ENCODE measurements at regions not wholly inside any gene's neighbourhood (a gene's known extent, or its start where the extent isn't known, plus 50 kb on each side); places are given as distances from the start of the nearest gene placed in this dataset.

DNA sequence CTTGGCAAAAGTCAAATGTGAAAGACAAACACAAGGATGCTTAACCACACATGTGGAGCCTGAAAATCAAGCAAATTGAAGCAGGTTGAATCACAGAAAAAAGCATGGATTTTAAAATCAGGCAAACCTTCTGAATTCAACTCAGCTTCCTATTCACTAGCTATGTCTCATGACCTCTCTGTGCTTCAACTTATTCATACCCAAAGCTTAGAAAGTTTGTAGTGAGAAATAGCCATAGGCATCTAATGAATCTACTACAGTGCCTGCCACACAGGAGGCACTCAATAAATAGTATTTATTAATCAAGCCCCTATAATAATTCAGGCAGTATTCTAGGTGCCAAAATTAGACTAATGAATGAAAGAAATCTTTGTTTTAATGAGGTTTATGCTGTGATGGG is 112.2 kb upstream of the TNFAIP3 start:
- TF ChIP-seq GATA1 (IDR thresholded peaks at IDR 0.05; ENCODE audit: low read depth, low read length) (no peak), POLR2A (IDR thresholded peaks at IDR 0.05; ENCODE audit: low read length) (no peak)
- no peak for DNase-seq

DNA sequence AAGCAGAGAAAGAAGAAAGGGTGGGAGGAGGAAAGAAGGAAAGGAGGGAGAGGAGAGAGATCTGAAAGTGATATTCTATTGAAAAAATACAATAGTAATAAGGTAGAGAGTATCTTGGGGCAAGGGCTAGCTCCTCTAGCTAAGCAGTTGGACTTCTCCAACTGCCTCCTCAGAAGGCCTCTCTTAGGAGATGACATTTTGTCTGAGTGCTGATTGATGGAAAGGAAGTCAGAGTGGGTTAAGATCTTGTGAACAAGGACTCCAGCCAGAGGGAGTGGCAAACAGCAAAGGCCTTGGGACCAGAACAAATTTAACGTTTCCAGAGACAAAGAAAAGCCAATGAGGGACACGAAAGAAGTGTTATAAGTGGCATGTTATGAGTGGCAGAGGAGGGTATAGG is 111.8 kb upstream of the TNFAIP3 start:
- TF ChIP-seq POLR2A (IDR thresholded peaks at IDR 0.05; ENCODE audit: low read length): no peak
- TF ChIP-seq GATA1 (IDR thresholded peaks at IDR 0.05; ENCODE audit: low read depth, low read length): no peak
- DNase-seq: no peak

DNA sequence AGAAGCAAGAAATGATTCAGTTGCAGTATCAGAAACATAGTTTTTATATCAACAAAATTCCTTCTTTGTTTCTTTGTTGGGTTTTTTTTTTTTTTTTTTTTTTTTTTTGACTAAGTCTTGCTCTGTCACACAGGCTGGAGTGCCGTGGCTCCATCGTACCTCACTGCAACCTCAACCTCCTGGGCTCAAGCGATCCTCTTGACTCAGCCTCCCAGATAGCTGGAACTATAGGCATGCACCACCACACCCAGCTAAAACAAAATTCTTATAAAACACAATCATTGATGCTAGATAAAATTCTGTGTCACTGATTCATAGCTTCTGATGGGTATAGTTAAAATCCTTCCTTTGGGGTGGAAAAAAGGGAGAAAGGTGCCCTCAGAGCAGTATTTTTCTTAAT is 110.3 kb upstream of the TNFAIP3 start:
- TF ChIP-seq GATA1 (IDR thresholded peaks at IDR 0.05; ENCODE audit: low read depth, low read length) (no peak), POLR2A (IDR thresholded peaks at IDR 0.05; ENCODE audit: low read length) (no peak)
- no peak for DNase-seq

DNA sequence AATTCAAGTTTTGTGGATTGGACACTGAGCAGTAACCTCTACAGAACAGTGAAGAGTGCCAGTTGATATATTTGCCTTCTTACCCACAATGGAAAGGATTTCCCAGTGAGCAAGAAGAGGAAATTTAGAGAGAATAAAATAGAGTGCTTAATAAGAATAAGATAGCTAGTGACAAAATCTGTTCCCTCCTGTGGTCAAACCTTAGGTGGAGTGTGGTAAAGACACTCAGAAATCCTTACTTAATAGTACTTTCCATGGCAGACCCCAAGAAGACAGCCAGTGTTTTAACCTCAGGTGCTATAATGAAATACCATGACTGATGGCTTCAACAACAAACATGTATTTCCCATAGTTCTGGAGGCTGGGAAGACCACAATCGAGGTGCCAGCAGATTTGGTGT is 108.4 kb upstream of the TNFAIP3 start:
- no peak for TF ChIP-seq GATA1 (IDR thresholded peaks at IDR 0.05; ENCODE audit: low read depth, low read length)
- no peak for TF ChIP-seq POLR2A (IDR thresholded peaks at IDR 0.05; ENCODE audit: low read length)
- no peak for DNase-seq

DNA sequence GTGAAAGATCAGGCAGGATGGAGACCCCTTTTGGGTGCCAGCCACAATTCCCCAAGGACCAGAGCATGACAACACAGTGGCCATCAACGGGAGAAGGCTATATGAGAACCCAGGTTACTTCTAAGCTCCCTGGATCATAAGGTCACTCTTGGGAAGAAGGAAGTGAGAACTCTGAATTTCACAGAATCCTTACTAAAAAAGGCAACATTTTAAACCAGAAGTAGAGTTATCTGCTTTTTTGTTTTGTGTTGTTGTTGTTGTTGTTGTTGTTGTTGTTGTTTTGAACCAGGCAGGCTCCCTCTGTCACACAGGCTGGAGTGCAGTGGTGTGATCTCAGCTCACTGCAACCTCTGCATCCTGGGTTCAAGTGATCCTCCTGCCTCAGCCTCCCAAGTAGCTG is 107.4 kb upstream of the TNFAIP3 start:
- no peak for DNase-seq
- TF ChIP-seq GATA1 (IDR thresholded peaks at IDR 0.05; ENCODE audit: low read depth, low read length): no peak
- TF ChIP-seq POLR2A (IDR thresholded peaks at IDR 0.05; ENCODE audit: low read length): no peak

DNA sequence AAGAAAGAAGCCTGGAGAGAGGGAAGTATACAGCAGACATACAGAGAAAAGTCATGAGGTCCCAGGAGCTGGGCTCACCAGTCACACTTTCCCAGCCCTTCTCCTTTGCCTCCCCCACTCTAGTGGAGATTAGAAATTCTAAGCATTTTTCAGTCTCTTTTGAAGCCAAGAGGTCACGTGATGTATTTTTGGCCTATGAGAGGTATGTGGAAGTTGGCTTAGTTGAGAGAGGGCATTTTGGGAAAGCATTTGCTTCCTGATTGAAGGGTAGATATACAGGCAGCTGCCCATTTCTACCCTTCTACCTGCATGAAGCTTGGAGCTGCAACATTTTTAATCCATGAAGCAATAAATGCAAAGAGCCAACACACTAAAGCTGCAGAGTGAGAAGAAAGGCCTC is 106.0 kb upstream of the TNFAIP3 start:
- no peak for DNase-seq
- TF ChIP-seq GATA1 (IDR thresholded peaks at IDR 0.05; ENCODE audit: low read depth, low read length): no peak
- no peak for TF ChIP-seq POLR2A (IDR thresholded peaks at IDR 0.05; ENCODE audit: low read length)

DNA sequence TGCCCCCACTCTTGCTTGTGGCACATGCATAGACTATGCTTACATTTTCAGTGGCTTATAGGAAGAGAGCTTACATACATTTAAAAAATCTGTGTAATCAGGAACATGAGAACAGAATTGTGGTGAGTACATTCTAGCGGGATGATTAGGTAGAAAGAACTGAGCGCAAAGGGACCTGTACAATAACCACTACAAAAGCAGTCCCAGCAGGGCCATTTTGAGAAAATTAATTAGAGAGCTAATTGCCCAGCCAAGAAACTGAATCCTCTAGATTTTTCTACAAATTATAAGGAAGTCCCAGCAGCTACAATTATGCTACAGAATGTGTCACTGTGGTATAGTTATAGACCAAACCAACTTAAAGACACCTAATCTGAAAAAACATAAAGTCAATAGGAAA is 105.6 kb upstream of the TNFAIP3 start:
- DNase-seq: no peak
- TF ChIP-seq GATA1 (IDR thresholded peaks at IDR 0.05; ENCODE audit: low read depth, low read length): no peak

DNA sequence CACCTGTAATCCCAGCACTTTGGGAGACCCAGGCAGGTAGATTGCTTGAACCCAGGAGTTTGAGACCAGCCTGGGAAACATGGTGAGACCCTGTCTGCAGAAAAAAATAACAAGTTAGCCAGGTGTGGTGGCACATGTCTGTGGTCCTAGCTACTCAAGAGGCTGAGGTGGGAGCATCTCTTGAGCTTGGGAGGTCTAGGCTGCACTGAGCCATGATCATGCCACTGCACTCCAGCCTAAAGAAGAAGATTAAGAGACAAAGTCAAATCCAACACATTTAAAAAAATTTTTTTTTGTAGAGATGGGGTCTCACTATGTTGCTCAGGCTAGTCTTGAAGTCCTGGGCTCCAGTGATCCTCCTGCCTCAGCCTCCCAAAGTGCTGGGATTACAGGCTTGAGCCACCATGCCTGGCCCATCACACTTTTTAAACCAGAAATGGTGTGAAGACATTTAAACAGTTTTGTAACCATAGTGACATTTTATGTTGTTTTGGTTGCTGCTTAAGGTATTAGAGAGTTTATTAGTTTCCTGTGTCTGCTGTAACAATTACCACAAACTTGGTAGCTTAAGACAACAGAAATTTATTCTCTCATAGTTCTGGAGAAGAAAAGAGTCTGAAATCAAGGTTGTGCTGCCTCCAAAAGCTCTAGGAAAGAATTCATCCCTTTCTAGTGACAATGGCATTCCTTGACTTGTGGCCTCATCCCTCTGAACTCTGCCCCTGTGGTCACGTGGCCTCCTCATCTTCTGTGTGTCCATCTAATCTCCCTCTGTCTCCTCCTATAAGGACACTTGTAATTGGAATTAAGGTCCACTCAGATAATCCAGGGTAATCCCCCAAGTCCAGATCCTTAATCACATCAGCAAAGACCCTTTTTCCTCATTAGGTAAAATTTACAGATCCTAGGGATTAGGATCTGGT is 104.6 kb upstream of the TNFAIP3 start:
- DNase-seq: no peak

DNA sequence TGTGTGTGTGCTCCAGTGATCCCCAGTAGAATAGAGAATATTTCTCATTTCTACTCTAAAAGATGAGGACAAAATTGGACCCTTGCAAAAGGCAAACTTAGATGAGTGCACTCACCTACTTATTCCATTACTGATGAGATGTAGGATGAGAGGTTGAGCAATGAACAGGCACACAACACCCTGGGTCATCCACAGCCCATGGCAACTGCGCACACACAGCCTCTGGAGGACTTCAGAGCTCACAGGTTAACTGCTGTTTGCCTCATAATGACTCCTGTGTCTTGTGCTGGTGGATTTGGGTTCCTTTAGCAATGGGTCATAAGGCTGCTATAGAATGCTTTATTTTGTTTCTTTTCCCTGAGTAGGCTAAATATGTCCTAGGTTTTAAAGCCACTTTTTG is 103.6 kb upstream of the TNFAIP3 start:
- TF ChIP-seq GATA1 (IDR thresholded peaks at IDR 0.05; ENCODE audit: low read depth, low read length): no peak
- TF ChIP-seq POLR2A (IDR thresholded peaks at IDR 0.05; ENCODE audit: low read length): no peak
- DNase-seq: no peak

More for the DNA sequence above, 104.6 kb upstream of the TNFAIP3 start:
- no peak for TF ChIP-seq GATA1 (IDR thresholded peaks at IDR 0.05; ENCODE audit: low read depth, low read length)
- TF ChIP-seq POLR2A (IDR thresholded peaks at IDR 0.05; ENCODE audit: low read length): no peak

DNA sequence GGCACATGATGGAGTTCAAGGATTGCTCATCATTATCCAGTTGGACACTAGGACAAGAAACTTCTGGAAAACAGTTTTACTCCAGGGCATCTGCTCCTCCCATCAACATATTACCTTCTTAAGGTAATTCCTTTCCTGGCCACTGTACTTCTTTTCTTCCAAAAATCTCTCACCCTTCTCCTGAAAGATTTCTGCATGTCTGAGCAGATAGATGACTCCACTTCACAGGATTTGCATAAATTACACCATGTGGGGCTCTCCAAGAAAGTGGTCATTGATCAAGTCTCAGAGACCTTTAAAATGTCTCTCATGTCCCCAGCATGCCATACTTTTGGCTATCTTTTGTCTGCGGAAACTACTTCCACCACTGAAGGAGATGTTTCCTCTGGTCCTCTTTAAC is 103.2 kb upstream of the TNFAIP3 start:
- no peak for DNase-seq
- no peak for TF ChIP-seq GATA1 (IDR thresholded peaks at IDR 0.05; ENCODE audit: low read depth, low read length)
- TF ChIP-seq POLR2A (IDR thresholded peaks at IDR 0.05; ENCODE audit: low read length): no peak

DNA sequence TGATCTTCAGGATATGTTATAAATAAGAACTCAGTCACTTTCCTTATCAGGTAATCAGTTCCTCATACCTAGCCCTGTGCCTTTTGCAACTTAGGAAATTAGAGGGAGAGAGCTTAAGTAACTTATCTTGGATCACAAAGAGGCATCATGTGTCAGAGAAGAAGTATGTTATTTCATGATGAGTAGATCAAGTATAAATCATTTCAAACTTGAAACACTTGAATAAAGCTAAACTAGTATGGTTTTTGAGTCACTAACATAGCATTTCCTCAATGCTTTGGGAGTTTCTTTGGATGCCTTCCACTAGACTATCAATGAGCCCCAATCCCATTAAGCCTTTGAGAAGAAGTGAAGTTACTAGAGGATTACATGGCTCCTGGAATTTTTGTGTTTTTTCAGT is 102.6 kb upstream of the TNFAIP3 start:
- DNase-seq: no peak
- TF ChIP-seq GATA1 (IDR thresholded peaks at IDR 0.05; ENCODE audit: low read depth, low read length): no peak
- no peak for TF ChIP-seq POLR2A (IDR thresholded peaks at IDR 0.05; ENCODE audit: low read length)

DNA sequence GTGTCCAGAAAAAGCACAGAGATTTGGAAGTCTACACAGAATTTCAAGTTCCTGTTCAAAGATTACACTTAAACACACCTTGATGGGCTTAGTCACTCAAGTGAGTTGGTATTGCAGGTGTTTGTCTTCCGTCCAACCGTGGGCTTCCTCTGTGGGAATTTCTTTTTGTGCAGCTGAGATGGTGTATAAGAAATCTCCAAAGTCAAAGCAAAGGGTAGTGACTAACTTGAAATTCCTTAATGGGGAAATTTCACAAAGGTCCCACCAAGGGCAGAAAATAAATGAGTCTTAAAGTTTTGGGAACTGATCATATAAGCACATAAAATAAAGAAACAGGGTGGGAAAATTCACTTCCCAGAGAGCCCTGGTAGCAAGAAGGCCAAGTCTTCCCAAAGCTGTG is 102.0 kb upstream of the TNFAIP3 start:
- TF ChIP-seq GATA1 (IDR thresholded peaks at IDR 0.05; ENCODE audit: low read depth, low read length): no peak
- no peak for TF ChIP-seq POLR2A (IDR thresholded peaks at IDR 0.05; ENCODE audit: low read length)
- no peak for DNase-seq

DNA sequence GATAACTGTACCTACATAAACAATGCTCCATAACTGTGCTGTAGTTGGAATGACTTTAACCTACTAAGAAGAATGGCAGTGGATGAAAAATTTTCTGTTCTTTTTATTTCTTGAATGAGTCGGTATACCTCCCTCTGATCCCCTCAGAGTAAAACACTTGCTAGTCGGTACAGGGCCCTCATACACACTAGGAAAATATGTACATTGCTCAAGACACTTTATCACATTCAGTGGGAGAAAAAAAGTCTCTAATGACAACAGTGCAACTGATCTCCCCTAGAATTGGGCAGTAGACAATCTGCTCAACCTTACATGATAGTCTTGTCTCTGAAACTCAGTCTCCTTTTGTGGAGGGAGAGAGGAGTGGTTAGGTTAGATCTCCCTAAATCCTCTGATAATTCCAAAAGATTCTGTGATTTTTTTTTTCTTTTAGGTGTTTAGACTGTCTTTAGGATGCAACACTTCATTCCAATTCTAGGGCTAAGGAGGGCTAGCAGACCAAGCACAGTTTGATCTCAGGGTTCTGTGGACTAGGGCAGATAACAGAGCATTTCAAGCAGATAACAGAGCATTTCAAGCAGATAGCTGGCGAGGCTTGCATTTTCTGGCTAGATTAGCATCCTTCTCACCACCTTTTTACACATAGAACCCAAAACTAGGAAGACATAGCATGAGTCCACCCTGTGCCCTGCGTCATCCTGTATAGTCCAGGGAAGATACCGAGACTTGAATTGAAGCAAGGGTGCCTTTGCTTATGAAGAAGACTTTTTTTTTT is 100.3 kb upstream of the TNFAIP3 start:
- peak in 1 of 2 experiments; percentile 39 for DNase-seq
- TF ChIP-seq POLR2A (IDR thresholded peaks at IDR 0.05; ENCODE audit: low read length) (no peak), GATA1 (IDR thresholded peaks at IDR 0.05; ENCODE audit: low read depth, low read length) (no peak)

DNA sequence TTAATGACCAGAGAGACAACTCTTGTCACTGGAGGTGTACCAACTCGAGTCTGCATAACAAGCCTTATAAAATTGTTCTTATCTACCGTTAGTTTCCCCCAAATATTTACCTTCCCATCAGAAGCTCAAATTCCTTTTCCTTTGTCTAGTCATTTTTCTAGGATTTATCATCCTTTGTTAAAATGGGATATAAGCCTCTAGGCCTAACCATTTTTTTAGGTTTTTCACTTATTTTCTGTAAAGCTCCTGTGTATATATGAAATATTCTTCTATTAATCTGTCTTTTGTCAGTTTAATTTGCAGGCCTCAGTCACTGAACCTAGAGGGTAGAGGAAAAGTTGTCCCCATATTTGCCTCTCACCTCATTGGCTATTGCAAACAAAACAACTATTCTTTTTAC is 99.6 kb upstream of the TNFAIP3 start:
- no peak for TF ChIP-seq POLR2A (IDR thresholded peaks at IDR 0.05; ENCODE audit: low read length)
- no peak for TF ChIP-seq GATA1 (IDR thresholded peaks at IDR 0.05; ENCODE audit: low read depth, low read length)
- no peak for DNase-seq
